Inflammatory macrophage treated with lipopolysaccharide for 1 hour (primary cell): ENCODE measurements at regions not wholly inside any gene's neighbourhood (a gene's known extent, or its start where the extent isn't known, plus 50 kb on each side); places are given as distances from the start of the nearest gene placed in this dataset.
A peak's percentile ranks its signal among the peaks of the same experiment; 100 is the strongest.

Experiments used
- DNase-seq, 2 donors: peaks; one replicate each; pipeline ENCODE4 v3.0.0-alpha.2; 2020 to 2022

DNA sequence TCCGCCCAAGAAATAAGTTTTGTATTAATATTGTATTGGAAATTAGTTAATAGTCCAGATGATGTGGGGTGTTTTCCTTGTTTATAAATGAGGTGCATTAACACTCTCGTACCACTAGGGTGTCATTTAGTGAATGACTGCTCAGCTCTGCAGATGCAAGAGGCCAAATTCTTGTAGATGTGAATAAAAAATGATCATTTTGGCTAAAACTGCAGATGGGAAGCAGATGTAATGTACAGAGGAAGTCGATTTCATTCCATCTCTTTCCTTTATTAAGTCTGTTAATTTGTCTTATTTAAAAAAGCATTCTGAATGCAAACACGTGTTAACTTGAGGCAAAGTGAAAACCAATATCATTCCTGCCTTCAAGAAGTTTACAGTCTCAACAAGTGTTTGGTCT is 108.1 kb downstream of the DHX15 start:
- no peak for DNase-seq

DNA sequence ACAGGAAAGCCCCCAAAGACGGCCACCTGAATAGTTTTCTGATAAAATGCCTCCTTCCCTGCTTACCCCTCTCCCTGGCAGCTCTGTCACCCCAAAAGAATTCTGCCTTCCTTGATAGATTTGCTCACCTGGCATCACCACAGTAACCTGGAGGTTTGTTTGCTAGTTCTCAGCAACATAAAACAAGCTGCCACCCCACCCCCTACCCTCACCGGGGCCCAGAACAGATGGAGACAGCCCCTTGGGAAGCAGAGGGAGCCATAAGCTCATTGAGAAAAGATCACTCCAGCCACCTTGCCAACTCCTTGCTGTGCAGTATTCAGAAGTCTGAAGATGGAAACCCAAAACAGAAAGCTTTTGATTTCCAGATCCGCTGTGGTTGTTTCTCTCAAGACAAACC is 108.6 kb downstream of the DHX15 start:
- no peak for DNase-seq

- DNase-seq = no peak
Observed at GRCh38 chr4:24473309-24473721, 111.0 kb downstream of the DHX15 start.

DNA sequence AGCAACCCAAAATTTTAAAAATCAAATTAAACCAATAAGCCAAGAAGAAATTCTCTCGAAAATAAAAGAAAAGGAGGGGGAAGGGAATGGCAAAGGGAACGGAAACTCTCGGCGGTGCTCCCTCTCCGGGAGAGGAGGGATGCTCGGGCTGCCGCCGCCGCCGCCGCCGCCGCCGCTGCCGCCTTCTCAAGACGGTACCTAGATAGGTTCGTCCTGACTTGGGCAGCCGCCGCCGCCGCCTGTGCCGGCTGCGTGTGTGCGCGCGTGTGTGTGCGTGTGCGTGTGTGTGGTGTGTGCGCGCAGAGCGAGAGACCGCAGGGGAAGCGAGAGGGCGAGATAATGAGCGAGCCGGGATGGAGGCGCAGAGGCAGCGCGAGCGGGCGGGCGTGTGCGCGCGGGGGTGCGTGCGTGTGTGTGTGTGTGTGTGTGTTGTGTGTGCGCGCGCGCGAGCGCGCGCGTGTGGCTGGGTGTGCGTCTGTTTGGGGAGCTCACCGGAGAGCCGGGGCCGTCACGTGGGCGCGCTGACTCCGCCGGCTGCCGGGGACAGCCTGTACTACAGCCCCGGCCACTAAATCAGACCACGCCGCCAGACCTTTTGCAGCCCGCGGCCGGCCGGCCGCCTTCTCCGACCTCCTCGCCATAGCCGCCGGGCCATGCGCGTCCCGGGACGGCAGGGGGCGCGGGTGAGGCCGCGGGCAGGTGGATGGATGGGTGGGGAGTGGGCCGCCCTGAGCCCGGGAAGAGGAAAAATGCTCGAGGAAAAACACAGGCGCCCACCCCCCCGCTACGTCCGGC is 111.6 kb downstream of the DHX15 start:
- DNase-seq = peak in 1 of 2 donors; percentile 18

GRCh38 chr4:24472161-24472510 is 112.2 kb downstream of the DHX15 start:
- DNase-seq = no peak

- DNase-seq = no peak
Observed at GRCh38 chr4:24471486-24472160, 112.7 kb downstream of the DHX15 start.

- peak in 1 of 2 donors; percentile 18 for DNase-seq
Observed at GRCh38 chr4:24470666-24471485, 113.5 kb downstream of the DHX15 start.

DNA sequence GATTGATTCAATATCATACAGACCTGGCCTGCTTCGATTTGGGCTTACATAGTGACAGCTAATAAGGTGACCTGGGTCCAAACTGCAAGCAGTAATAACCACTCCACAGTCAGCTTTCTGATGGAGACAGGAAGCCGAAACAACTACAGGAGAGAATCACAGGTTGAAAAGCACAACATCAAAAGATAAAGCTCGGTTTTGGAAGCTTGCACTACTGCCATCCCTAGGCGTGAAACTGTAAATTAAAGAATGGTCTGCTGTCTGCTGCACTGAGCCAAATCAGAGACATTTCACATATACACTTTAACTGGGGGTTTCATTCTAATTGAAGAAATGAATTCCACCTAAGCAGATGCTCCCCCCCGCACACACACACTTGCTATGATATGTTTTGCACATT is 116.3 kb downstream of the DHX15 start:
- DNase-seq = no peak

DNA sequence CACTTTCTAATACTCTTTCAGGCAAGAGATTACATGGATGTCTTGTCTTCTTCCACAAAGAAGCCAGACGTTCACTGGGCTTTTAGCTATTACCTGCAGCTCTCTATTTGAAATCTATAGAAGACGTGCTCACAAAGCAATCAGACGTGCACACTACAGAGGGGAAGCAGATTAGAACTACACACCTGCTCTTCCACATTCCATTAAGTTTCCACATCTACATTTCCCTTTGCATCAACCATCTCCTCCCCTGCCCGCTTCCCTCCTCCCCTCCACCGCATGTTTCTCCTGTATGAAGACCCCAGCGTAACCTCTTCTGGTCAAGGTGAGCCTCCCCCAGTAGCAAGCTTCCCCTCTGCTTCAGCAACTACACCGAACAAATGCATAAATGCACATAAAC is 119.8 kb downstream of the DHX15 start:
- no peak for DNase-seq

- DNase-seq = no peak
Observed at GRCh38 chr4:24456431-24456830, 127.9 kb downstream of the DHX15 start.

GRCh38 chr4:24453951-24454350 is 130.4 kb downstream of the DHX15 start:
- no peak for DNase-seq

DNA sequence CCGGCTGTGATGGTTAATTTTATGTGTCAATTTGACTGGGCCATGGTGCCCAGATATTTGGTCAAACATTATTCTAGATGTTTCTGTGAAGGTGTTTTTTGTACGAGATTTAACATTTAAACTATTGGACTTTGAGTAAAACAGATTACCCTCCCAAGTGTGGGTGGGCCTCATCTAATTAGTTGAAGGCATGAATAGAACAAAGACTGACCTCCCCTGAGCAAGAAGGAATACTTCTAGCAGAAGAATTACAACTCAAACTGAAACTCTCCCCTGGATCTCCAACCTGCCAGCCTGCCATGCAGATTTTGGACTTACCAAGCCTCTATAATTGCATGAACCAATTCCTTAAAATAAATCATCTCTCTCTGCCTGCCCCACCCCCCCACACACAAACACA is 132.5 kb downstream of the DHX15 start:
- DNase-seq = no peak

DNA sequence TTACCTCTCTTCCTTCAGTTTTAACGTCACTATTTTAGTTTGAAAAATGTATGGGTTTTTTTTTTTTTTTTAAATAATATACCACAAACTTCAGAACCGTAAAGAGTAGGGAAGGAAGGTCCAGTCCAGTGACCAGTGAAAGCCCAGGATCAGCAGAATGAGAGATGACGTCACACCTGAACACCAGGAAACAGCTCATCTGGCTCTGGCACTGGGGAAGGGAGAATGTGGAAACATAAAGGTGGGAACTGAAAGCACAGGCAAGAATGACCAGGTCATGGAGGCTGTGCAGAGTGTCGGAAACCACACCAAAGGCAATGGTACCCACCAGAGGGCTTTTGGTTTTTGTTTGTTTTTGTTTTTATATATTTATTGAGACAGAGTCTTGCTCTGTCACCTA is 141.2 kb downstream of the DHX15 start:
- DNase-seq = no peak

DNA sequence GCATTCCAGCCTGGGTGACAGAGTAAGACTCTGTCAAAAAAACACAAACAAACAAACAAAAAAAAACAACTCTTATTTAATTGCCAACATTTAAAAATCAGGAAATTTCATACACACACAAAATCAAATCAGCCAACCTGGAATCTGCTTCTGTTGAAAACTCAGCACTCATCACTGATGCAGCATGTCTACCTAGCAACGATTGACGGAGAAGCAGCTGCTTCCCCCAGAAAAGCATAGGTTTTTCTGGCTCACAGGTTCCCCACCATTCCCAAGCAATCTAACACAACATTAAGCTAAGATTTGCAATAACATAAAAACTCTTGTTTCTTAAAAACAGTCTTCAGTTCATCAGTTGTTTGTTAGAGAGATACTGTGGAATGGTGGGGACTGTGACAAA is 143.6 kb downstream of the DHX15 start:
- no peak for DNase-seq

DNA sequence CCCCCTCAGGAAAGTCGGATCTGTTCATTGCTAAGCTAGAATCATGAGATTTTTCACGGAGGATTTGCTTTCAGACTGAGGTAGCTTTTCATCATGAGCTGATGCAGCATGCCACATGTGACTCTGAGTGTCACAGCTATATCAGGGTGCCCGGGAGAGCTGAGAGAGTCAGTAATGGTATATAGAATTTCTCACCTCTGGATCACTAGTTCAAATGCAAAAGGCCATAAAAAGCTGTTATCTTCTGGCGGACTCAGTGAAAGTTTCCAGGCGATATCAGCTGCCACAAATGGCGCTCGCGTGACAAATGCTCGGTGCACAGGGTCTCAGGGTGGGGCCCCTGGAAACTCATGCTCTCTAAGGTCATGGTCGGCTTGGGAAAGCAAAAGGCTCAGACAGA is 150.1 kb downstream of the DHX15 start:
- DNase-seq = no peak

GRCh38 chr4:24433515-24434214 is 150.7 kb downstream of the DHX15 start:
- DNase-seq = no peak

DNA sequence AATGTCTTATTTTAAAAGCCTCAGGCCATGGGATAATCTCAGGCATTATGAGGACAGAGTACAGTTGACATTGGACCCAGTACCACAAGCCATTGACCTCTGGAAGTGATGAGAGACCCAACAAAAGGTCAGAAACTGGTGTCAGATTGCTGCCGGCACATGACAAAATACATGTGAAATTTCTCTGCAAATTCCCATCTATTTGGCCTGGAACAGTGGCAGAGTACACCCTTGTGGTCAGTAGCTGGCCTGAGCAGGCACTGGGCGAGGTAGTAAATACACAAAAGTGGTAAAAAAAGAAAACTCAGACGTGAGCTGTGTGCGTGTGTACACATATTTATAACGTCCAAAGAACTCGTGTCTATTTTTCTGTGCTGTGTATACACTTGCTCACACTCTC is 155.5 kb downstream of the DHX15 start:
- no peak for DNase-seq

GRCh38 chr4:24426557-24426956 is 157.8 kb downstream of the DHX15 start:
- DNase-seq = no peak

DNA sequence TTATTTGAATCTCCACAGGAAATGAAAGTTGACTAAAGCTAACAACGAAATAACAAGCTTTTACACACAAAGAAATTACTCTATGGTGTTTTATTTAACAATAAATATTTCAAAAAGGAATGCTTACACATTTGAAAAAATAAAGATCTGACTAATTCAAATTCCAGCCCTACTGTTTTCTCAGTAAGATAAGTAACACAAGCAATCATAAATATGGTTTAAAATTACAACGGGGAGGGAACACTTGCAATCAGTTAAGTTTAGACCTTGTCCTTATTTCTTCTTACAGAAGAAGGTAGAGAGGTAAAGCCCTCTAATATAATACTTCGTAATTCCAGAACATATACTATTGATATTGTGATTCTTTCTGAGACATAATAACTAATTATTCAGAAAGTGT is 158.5 kb downstream of the DHX15 start:
- DNase-seq = no peak

- no peak for DNase-seq
Observed at GRCh38 chr4:24423670-24424069, 160.7 kb downstream of the DHX15 start.

- no peak for DNase-seq
Observed at GRCh38 chr4:24422644-24423043, 161.7 kb downstream of the DHX15 start.

- DNase-seq = peak; percentile 2 to 39
Observed at GRCh38 chr4:24419181-24420034, 164.9 kb downstream of the DHX15 start.
